SIG-M5 (cell line): ENCODE measurements at regions not wholly inside any gene's neighbourhood (a gene's known extent, or its start where the extent isn't known, plus 50 kb on each side); places are given as distances from the start of the nearest gene placed in this dataset.

Experiments used
- DNase-seq: peaks from one replicate; lab custom pipeline; 2025; lab: John Stamatoyannopoulos, UW

DNA sequence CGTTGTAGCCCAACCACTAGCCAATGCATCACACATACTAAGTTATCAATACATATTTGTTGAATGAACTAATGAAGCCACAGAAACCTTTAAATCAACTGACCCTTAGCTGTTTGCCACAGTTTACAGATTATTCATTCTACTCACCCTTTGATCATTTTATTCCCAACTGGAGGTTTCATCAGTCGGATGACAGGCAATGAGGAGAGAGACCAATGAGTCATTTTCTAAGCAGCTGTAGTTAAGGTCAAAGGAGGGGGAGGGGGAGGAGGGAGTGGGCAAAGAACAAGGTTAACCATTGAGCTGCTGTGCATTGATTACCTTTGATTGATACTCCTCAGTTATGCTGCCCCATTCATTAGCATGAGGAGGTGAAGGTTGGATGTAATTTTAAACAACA, 469.5 kb downstream of the VRK1 start:
- DNase-seq = no peak

DNA sequence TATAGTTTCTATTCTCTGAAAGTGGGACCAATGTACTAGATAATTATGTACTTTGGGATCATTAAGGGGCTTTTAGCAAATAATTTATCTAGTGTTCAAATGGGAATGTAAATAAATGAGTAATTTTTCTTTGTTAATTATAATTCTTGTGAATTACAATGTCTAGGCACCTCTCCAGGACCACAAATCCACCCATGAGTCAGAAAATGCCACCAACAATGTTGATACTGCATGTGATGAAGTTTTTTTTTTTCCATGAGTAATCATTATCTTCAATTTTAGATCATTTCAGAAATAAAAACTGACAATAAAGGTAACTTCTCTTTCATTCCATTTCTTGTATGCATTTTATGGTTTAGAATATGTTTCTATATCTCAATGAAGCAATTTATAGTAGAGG, 470.3 kb downstream of the VRK1 start:
- DNase-seq = no peak

DNA sequence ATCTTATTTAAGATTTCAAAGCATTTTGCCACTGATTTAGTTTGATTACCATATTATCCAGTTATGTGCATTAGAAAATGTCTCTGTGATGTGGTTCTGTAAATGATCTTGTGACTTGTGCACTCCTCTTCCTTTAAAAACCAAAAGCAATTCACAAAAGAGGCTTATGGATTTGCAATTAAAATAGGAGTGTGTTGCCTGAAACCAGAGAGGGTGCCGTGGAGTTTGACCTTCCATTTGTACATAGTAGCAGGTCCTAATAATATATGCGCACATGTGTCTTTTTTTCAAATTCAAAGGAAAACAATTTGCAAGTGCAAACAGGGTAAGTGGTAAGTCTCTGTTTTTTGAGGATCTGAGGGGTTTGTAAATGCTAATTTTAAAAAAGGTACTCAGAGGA, 470.9 kb downstream of the VRK1 start:
- no peak for DNase-seq

DNA sequence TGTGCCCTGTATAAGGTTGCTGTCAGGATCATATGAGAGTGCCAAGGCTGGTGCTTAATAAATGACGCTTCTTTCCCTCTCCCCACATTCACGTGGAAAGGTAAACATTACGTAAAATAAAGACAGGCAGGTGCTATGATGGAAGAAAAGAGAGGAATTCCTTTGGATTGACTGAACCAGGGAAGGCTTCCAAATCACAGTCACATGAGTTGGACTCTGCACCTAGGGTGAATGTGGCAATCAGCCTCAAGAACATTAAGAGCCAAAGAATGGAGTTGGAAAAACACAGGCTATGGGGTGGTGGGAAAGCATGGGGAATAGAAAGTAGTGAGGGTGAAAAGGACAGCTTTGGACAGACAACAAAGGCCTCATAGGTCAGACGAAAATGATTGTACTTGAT, 473.1 kb downstream of the VRK1 start:
- no peak for DNase-seq

GRCh38 chr14:97271451-97271960, 474.3 kb downstream of the VRK1 start:
- no peak for DNase-seq

DNA sequence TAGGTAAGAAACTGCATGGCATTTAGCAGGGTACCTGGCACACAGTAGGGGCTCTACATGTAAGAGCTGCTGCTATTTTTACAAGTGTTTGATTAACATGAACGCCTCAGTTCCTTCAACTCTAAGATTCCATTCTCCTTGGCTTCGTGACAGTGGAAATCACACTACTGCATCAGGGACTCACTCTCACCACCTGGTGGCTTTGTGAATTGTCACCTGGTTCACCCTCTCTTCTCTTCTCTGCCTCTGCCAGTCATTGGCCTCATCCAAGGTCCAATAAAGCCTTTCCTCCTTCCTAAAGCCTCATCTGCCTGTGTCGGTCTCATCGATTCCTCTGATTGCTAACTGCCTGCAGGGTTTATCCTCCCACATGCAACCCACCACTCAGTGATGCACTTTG, 476.4 kb downstream of the VRK1 start:
- DNase-seq = no peak

- DNase-seq = no peak
Measured at GRCh38 chr14:97274626-97275025, 477.4 kb downstream of the VRK1 start.

- no peak for DNase-seq
Measured at GRCh38 chr14:97275276-97275675, 478.1 kb downstream of the VRK1 start.

GRCh38 chr14:97276573-97276972, 479.4 kb downstream of the VRK1 start:
- DNase-seq = no peak

DNA sequence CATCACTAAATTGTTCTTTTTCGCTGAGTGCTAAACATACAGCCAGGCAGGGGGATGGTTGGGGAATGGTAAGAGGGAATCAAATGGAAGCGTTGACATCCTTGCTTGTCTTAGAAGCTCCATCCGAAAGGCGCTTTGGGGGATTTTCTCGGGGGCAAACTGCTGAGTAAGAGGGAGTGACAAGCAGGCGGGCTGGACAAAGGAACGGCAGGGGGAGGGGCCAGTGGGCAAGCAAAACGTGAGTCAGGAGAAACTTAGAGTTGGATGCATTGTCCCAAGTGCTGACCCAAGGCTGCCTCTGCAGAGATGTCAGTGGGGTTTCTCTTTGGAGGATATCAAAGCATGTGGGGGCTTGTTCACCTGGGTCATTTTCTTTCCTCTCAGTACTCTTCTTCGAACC, 480.5 kb downstream of the VRK1 start:
- no peak for DNase-seq

- DNase-seq = no peak
Measured at GRCh38 chr14:97280526-97280925, 483.3 kb downstream of the VRK1 start.

DNA sequence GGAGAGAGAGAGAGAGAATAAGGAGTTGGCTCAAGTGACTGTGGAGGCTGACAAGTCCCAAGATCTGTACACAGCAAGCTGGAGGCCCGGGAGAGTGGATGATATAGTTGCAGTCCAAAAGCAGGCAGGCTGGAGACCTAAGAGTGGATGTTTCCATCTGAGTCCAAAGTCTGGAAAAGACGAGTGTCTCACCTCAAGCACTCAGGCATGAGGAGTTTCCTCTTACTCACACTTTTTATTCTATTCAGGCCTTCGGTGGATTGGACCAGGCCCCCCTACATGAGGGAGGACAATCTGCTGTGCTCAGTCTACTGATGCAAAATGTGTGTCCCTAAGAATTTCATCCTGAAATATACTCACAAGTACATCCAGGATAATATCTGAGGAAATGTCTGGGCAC, 484.6 kb downstream of the VRK1 start:
- DNase-seq = no peak

DNA sequence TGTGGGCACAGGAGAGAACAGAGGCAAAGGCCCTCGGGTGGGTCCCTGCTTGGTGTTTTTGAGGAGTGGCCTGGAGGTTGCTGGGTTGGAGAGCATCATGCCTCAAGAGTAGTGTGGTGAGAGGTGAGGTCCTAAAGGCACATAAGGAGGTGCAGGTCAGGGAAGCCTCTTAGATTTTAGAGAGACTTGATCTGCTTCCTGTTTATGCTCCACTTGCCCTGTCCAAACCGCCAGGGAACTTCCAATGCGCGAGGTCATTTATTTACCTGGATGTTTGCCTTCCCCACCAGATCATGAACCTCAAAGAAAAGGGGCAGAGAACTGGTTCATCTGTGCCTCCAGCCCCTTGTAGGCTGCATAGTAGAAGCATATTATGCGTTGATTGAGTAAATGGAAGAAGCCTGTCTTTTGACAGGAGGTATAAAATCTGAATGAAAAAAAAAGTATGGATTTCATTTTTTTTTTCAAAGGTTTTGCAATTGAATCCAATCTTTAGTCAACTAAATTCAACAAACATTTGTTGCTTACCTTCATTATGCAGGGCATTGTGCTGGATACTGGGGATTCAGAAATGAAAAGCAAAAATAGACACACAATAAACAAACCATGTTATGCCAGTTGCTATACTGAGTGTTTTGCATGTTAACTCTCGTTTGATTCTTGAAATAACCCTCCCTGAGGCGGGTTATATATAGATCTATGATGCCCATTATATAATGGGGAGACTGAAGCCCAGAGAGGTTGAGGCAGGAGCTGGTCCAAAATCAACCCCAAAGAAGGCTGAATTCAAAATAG, 485.2 kb downstream of the VRK1 start:
- no peak for DNase-seq

DNA sequence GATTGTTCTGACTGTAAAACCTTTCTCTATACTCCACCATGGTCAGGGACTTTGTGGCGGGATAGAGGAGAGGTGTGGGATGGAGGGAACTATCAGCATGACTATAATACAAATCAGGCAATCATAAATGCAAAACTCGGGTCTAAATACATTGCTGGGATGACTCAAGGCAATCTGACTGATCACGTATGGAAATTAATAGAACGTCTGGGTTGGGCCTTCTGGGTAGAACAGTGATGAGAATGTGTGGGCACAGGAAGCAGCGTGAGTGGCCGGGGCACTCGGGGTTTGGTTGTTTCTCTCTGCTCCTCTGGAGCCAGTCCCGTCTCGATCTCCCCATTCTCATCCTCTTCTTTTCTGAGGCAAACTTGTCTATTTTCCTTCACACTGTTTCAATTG, 485.8 kb downstream of the VRK1 start:
- DNase-seq = no peak

DNA sequence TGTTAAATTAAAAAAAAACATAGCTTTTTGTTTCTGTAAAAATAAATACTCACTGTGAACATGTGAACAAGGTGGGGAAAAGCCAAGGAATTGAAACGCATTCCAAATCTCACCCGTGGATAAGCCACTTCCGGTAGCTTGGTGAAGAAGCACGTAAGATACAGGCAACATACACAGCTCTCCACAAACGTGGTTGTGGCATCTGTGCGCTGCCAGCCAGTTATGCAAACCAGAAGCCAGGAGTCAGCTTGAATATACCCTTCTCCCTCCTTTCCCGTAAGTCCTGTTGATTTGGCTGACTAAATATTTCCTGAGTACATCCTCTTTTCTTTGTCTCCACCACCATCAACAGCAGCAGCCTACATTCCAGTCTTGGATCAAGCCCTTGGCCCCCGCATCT, 486.2 kb downstream of the VRK1 start:
- no peak for DNase-seq

- DNase-seq = no peak
Measured at GRCh38 chr14:97283841-97284240, 486.7 kb downstream of the VRK1 start.

- DNase-seq = no peak
Measured at GRCh38 chr14:97287956-97288355, 490.8 kb downstream of the VRK1 start.

DNA sequence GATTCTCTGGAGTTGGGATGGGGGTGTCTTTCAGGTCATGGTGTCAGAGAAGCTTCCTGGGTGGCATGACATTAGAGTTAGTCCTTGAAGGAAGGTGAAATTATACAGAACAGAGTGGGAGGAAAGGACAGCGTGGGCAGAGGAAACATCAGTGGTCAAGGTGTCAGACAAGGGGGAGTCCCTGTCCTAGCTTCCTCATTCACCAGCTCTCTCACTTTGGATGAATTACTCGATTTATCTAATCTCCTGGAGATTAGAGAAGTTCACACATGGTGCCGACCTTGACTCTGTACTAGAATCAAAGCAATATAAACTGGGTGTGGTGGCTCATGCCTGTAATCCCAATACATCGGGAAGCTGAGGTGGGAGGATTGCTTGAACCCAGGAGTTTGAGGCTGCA, 492.9 kb downstream of the VRK1 start:
- no peak for DNase-seq

DNA sequence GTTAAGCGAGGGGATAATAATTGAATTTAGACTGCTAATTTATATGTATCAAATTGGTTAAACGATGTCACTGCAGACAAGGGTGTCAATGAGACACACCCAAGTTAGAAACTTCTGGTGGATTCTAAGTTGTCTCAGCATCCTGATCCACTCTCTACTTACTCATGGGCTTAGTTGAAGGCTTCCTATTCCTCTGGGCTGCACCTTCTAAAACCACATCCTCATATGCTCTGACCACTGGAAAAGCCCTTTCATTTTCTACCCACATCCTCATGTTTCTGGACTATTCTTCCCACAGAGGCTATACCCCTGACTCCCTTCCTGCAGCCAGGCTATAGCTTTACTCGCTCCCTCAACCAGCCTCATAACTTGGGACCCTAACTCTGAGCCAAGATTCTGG, 493.8 kb downstream of the VRK1 start:
- no peak for DNase-seq

GRCh38 chr14:97293659-97294058, 496.5 kb downstream of the VRK1 start:
- DNase-seq = no peak

DNA sequence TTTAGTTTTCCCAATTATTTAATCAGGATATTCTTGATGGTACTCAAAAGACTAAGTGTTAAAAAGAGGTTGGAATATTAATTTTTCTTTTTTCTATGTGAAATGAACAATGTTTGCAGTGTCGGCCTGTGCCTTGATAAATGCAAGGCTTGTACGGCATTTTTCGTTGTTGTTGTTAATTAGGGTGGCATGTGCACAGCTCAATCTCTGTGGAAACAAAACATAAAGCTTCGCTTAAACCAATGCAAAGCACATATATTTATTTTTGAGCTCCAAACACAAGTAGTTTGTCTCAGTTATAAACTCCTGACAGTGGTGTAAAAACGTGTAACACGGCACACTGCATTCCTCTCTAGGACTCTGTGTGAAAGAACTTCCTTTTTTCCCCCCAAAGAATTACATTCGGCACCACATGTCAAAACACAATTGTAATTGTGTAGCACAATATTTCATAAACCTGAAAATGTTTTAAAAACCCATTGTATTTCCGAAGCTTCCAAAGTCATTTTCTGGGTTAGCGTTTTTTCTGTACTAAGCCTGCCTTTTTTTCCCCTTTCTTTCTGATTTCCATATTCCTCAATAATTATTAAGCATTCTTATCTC, 498.0 kb downstream of the VRK1 start:
- no peak for DNase-seq

- DNase-seq = no peak
Measured at GRCh38 chr14:97296176-97296575, 499.0 kb downstream of the VRK1 start.

- DNase-seq = no peak
Measured at GRCh38 chr14:97297100-97297499, 499.9 kb downstream of the VRK1 start.

- DNase-seq = no peak
Measured at GRCh38 chr14:97298331-97298730, 501.1 kb downstream of the VRK1 start.
